ENCODE measurements at regions not wholly inside any gene's neighbourhood (a gene's known extent, or its start where the extent isn't known, plus 50 kb on each side); places are given as distances from the start of the nearest gene placed in this dataset.
"Not testable (repeated sequence)": the region's sequence is repeated elsewhere in the genome, so short reads cannot be mapped to it uniquely, and the experiment has no call there.

GRCh38 chr21:15281714-15282113 lies 216.9 kb upstream of the NRIP1 start:
- Mint-ChIP-seq H3K27me3 (peaks cover 8% of the 10 kb centered on the region), H3K9me3 (no peaks in the 10 kb centered on the region), H3K36me3 (no peaks in the 10 kb centered on the region), H3K4me1 (no peaks in the 10 kb centered on the region), H3K4me3 (no peak overlapping the region), H3K27ac (no peak overlapping the region)
- no peak for DNase-seq

- Mint-ChIP-seq H3K4me3 (no peak overlapping the region), H3K4me1 (no peaks in the 10 kb centered on the region), H3K9me3 (no peaks in the 10 kb centered on the region), H3K36me3 (no peaks in the 10 kb centered on the region), H3K27ac (no peak overlapping the region), H3K27me3 (peaks cover 8% of the 10 kb centered on the region)
- no peak for DNase-seq
Measured at GRCh38 chr21:15282665-15283064, 217.9 kb upstream of the NRIP1 start.

- H3K27ac Mint-ChIP-seq: no peak overlapping the region
- no peak overlapping the region for H3K4me3 Mint-ChIP-seq
- no peaks in the 10 kb centered on the region for H3K4me1 Mint-ChIP-seq
- no peak for DNase-seq
- H3K9me3 Mint-ChIP-seq: no peaks in the 10 kb centered on the region
- no peaks in the 10 kb centered on the region for H3K36me3 Mint-ChIP-seq
- H3K27me3 Mint-ChIP-seq: peaks cover 8% of the 10 kb centered on the region
Measured at GRCh38 chr21:15283138-15283537, 218.3 kb upstream of the NRIP1 start.

- Mint-ChIP-seq H3K9me3 (no peaks in the 10 kb centered on the region), H3K27ac (no peak overlapping the region), H3K27me3 (peaks cover 8% of the 10 kb centered on the region), H3K4me3 (no peak overlapping the region), H3K4me1 (no peaks in the 10 kb centered on the region), H3K36me3 (no peaks in the 10 kb centered on the region)
- DNase-seq: no peak
Measured at GRCh38 chr21:15283789-15284188, 219.0 kb upstream of the NRIP1 start.

DNA sequence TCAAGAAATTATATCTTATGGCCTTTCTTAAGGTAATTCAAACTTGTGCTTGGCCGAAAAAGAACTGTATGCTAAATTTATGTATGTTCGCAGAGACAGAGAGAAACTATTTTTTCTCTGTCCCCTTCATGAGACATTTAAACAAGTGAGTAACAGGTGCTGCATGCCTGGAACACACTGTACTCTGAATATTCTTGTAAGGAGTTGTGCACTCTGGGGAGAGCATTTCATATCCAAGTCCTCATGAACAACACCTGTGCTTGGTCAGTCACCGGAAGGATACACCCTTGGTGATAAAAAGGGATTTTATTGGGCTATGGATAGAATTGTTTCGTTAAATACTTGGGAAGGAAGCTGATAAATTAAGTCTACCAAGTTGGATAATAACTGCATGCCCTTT lies 220.8 kb upstream of the NRIP1 start:
- DNase-seq: no peak
- H3K36me3 Mint-ChIP-seq: no peaks in the 10 kb centered on the region
- no peak overlapping the region for H3K27ac Mint-ChIP-seq
- peaks cover 7% of the 10 kb centered on the region for H3K27me3 Mint-ChIP-seq
- no peaks in the 10 kb centered on the region for H3K9me3 Mint-ChIP-seq
- no peak overlapping the region for H3K4me3 Mint-ChIP-seq
- no peaks in the 10 kb centered on the region for H3K4me1 Mint-ChIP-seq

DNA sequence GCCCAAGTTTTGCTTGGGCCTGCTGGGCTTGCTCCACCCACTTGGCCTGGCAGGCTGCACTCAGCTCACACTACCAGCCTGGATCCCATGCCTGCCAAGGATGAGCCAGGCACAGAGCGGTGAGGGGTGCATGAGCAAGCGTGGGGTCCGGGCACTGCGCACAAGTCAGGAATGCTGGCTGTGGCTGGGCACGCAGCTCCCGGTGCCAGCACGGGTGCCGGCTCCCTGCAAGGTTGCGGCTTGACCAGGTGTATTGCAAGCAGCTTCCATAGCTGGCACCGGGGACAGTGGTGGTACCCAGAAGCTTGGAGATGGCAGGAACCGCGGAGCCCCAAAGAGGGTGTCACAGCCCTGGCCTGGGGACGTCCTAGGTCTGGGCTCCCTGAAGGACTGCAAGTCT lies 224.4 kb upstream of the NRIP1 start:
- H3K9me3 Mint-ChIP-seq: no peaks in the 10 kb centered on the region
- H3K4me3 Mint-ChIP-seq: no peak overlapping the region
- DNase-seq: no peak
- H3K27me3 Mint-ChIP-seq: no peaks in the 10 kb centered on the region
- H3K36me3 Mint-ChIP-seq: no peaks in the 10 kb centered on the region
- no peak overlapping the region for H3K27ac Mint-ChIP-seq
- H3K4me1 Mint-ChIP-seq: no peaks in the 10 kb centered on the region

DNA sequence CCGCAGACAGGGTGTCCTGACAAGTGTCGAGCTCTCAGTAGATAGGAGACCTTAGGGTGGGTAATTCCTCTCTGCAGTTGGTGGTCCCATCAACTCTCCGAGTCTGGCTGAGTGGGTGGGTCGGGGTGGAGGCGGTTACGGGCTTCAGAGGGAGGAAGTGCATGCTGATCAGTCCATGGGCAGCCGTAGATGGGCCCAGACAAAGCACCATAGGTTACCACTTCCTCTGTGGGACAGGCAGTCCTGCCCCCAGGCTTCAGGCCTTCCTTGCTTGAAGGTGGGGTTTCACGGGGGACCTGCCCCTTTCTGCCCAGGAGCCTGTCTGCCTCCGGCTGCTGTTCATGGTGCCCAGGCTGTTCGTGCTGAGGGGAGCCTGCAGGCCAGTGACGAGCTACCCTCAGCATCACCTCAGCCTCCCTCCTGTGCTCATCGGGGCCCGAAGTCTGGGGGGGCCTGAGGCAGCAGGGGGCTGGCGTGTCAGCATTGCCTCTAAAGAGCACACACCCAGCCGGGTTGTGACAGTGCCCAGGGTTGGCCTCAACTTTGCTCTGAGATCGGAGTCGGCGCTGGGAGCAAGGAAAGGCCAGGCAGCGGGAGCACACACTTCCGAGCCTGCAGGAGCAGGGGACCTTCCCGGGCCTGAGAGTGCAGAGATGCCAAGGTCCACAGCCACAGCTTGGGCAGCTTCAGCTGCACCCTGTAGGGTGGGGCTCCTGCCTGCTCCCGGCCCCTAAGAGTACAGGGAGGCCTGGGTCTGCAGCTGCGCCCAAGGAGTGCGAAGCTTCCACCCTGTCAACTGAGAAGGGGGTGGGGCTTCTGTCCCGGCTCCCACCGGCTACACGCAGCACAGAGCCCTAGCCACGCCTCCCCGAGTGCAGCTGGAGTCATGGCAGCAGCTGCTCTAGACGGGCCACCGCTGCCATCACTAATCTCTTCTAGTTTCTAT lies 225.4 kb upstream of the NRIP1 start:
- Mint-ChIP-seq H3K9me3 (no peaks in the 10 kb centered on the region), H3K27ac (no peak overlapping the region), H3K36me3 (no peaks in the 10 kb centered on the region), H3K4me1 (no peaks in the 10 kb centered on the region), H3K27me3 (no peaks in the 10 kb centered on the region), H3K4me3 (no peak overlapping the region)
- no peak for DNase-seq

GRCh38 chr21:15291621-15292266 lies 226.9 kb upstream of the NRIP1 start:
- Mint-ChIP-seq H3K27me3 (no peaks in the 10 kb centered on the region), H3K36me3 (no peaks in the 10 kb centered on the region), H3K9me3 (no peaks in the 10 kb centered on the region), H3K4me1 (no peaks in the 10 kb centered on the region), H3K4me3 (no peak overlapping the region), H3K27ac (no peak overlapping the region)
- no peak for DNase-seq

- Mint-ChIP-seq H3K9me3 (no peaks in the 10 kb centered on the region), H3K4me3 (no peak overlapping the region), H3K27ac (no peak overlapping the region), H3K36me3 (no peaks in the 10 kb centered on the region), H3K27me3 (no peaks in the 10 kb centered on the region), H3K4me1 (no peaks in the 10 kb centered on the region)
- no peak for DNase-seq
Measured at GRCh38 chr21:15293240-15293639, 228.4 kb upstream of the NRIP1 start.

DNA sequence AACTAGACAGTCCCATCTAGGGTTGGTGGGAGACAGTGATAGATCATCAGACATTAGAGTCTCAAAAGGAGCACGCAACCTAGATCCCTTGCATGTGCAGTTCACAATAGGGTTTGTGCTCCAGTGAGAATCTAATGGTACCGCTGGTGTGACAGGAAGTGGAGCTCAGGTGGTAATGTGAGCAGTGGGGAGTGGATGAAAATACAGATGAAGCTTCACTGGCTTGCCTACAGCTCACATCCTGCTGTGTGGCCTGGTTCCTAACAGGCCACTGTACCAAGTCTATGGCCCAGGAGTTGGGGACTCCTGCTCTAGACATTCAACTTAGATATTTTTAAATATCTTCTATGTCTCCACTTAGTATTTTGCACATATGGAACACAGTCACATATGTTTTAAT lies 231.1 kb upstream of the NRIP1 start:
- no peak overlapping the region for H3K27ac Mint-ChIP-seq
- no peaks in the 10 kb centered on the region for H3K27me3 Mint-ChIP-seq
- DNase-seq: no peak
- no peak overlapping the region for H3K4me3 Mint-ChIP-seq
- H3K4me1 Mint-ChIP-seq: no peaks in the 10 kb centered on the region
- no peaks in the 10 kb centered on the region for H3K36me3 Mint-ChIP-seq
- H3K9me3 Mint-ChIP-seq: peaks cover 3% of the 10 kb centered on the region

DNA sequence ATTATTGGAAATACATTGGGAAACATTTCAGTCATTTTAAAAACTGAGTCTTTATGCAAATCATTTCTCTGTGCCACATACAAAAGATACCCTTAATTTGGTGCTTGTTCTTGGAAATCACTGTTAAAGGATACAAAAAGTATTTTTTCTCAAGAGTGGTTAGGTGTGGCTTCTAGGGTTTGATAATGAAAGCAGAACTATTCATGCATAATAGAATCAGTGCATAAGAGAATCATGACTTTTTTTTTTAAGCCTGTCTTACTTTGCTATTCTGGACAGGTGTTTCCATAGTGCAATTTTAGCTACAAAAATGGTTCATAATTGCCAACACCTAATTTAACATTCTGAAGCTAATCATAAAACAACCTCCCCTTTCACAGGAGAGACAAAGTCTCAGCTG lies 233.0 kb upstream of the NRIP1 start:
- DNase-seq: no peak
- Mint-ChIP-seq H3K4me3 (no peak overlapping the region), H3K9me3 (peaks cover 10% of the 10 kb centered on the region), H3K27ac (no peak overlapping the region), H3K36me3 (peaks cover 2% of the 10 kb centered on the region), H3K4me1 (no peaks in the 10 kb centered on the region), H3K27me3 (no peaks in the 10 kb centered on the region)

DNA sequence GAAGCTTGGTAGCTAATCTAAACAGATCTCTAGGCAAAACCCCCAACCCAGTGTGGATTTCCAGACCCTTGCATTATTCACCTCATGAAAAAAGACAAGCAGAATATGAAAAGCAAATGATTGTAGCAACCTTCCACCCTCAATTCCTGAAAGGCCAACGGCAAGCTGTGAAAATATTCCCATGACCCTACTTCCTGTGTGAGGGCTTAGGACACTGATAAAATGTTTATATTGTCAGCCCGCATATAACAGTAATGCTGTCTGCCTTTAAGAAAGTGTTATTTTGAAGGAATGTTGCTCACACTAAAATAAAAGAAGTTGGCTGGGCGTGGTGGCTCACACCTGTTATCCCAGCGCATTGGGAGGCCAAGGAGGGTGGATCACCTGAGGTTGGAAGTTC lies 233.5 kb upstream of the NRIP1 start:
- H3K4me1 Mint-ChIP-seq: no peaks in the 10 kb centered on the region
- H3K27me3 Mint-ChIP-seq: no peaks in the 10 kb centered on the region
- H3K4me3 Mint-ChIP-seq: no peak overlapping the region
- H3K9me3 Mint-ChIP-seq: peaks cover 10% of the 10 kb centered on the region
- H3K36me3 Mint-ChIP-seq: peaks cover 2% of the 10 kb centered on the region
- H3K27ac Mint-ChIP-seq: no peak overlapping the region
- DNase-seq: no peak

DNA sequence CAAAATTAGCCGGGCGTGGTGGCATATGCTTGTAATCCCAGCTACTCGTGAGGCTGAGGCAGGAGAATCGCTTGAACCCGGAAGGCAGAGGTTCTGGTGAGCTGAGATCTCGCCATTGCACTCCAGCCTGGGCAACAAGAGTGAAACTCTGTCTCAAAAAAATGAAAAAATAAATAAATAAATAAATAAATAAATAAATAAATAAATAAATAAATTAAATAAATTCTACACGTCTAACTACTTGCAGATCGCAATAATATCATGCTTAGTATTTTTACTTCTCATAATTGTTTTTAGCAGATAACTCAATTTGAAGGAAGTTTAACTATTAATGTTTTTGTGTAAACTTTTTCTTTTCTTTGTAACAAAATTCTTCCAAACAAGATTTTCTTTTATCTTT lies 234.0 kb upstream of the NRIP1 start:
- DNase-seq, H3K27me3 Mint-ChIP-seq, H3K27ac Mint-ChIP-seq, H3K4me3 Mint-ChIP-seq, H3K4me1 Mint-ChIP-seq, H3K36me3 Mint-ChIP-seq: not testable (repeated sequence)
- H3K9me3 Mint-ChIP-seq: peaks cover 10% of the 10 kb centered on the region

DNA sequence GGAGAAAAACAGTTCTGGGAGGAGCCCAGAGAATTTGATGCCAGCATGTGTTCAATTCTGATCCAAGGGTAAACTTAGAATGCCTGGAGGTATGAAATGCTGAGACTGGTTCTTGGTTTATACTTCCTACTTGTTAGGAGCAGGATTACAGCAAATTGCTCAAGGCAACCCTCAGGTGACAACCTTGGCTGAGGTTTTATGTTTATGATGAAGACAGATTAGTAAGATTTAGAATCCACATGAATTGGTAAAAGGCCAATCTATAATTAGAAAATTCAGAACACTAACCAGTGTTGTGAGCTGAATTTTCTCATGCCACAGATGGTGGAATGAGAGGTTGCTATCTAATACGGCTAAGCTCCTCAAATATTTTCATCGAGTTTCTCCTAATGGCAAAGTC lies 235.3 kb upstream of the NRIP1 start:
- no peak for DNase-seq
- Mint-ChIP-seq H3K27me3 (no peaks in the 10 kb centered on the region), H3K27ac (no peak overlapping the region), H3K9me3 (peaks cover 10% of the 10 kb centered on the region), H3K4me1 (no peaks in the 10 kb centered on the region), H3K36me3 (peaks cover 2% of the 10 kb centered on the region), H3K4me3 (no peak overlapping the region)

- Mint-ChIP-seq H3K4me1 (no peaks in the 10 kb centered on the region), H3K27me3 (no peaks in the 10 kb centered on the region), H3K4me3 (no peak overlapping the region), H3K27ac (no peak overlapping the region), H3K36me3 (peaks cover 2% of the 10 kb centered on the region), H3K9me3 (peaks cover 10% of the 10 kb centered on the region)
- DNase-seq: no peak
Measured at GRCh38 chr21:15301014-15301413, 236.2 kb upstream of the NRIP1 start.

DNA sequence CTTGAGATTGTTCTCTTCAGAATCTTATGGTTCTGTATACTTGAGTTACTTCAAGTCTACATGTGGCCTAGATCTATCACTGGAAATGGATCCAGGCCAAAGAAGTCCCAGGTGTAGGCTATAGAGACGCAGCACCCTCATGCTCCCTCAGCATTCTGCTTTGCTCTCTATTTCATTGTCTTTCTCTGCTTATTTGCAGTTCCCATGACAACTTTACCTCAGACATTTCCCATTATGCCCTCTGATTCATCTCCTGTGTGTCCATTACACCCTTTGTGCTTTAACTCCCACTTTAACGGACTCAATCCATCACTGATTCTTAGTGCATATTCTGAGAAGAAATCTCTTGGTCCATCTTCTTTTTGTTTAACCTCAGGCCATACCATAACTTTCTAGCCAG lies 236.9 kb upstream of the NRIP1 start:
- no peak for DNase-seq
- peaks cover 2% of the 10 kb centered on the region for H3K36me3 Mint-ChIP-seq
- H3K4me3 Mint-ChIP-seq: no peak overlapping the region
- H3K27ac Mint-ChIP-seq: no peak overlapping the region
- no peaks in the 10 kb centered on the region for H3K4me1 Mint-ChIP-seq
- H3K27me3 Mint-ChIP-seq: no peaks in the 10 kb centered on the region
- H3K9me3 Mint-ChIP-seq: peaks cover 10% of the 10 kb centered on the region
